HCT116 (cell line): ENCODE measurements at regions not wholly inside any gene's neighbourhood (a gene's known extent, or its start where the extent isn't known, plus 50 kb on each side); places are given as distances from the start of the nearest gene placed in this dataset.

Source experiments
- ATAC-seq: fragments of 200-7000 bp; cut with Tn5 transposase; 2 replicates; pipeline ENCODE4 v1.9.1; 2020; ENCODE audit warnings: mild to moderate bottlenecking, moderate library complexity
- BruUV-seq: library from RNA; stranded (reverse); fragments of 400-500 nt; replicated peaks from 2 replicates; lab custom pipeline; 2021; lab: Mats Ljungman, UMichigan
- CTCF ChIA-PET: fragments of 300-600 bp; sonication (Branson Sonifier 250); formaldehyde crosslinking; loops from one replicate; lab custom pipeline; 2021; ENCODE audit warnings: antibody characterized with exemption; lab: Charles Lee
- POLR2A ChIA-PET: fragments of 300-600, 350-600 bp; sonication (Branson Sonifier 250); formaldehyde crosslinking; loops from one replicate; lab custom pipeline; 2021; ENCODE audit warnings: antibody characterized with exemption; lab: Charles Lee
- RAD21 ChIA-PET, 2 experiments: fragments of 300-600 bp; sonication (Branson Sonifier 250); formaldehyde crosslinking; loops; one replicate each; lab custom pipeline; 2023; ENCODE audit warnings: low total read pairs in 2 of 2; ENCODE audit not compliant: uncharacterized antibody in 2 of 2, unreplicated experiment in 2 of 2, low non-redundant PET in 1 of 2; lab: Charles Lee
- DNase-seq: peaks from one replicate; pipeline ENCODE4 v3.0.0-alpha.2; 2010; ENCODE audit warnings: low read depth, low spot score
- H2AFZ ChIP-seq: fragments of 200-600 bp; shearing (Covaris generic), sonication (generic); 2 replicates; pipeline ENCODE4 v1.6.1; 2017; ENCODE audit warnings: low read depth, mixed run types, mixed read lengths, antibody characterized with exemption, low read length; ENCODE audit not compliant: poor library complexity, severe bottlenecking
- H3K27ac ChIP-seq: 2 replicates; pipeline ENCODE4 v1.5.1; 2012; ENCODE audit warnings: low read depth, low read length
- H3K27me3 ChIP-seq: fragments of 200-600 bp; sonication (generic); 2 replicates; pipeline ENCODE4 v1.6.1; 2016; ENCODE audit warnings: mixed run types, low read length, mixed read lengths; ENCODE audit not compliant: insufficient read depth
- H3K36me3 ChIP-seq, 2 experiments: fragments of 200-500 bp in 1 of 2; fragments of 200-600 bp in 1 of 2; sonication (Bioruptor generic) in 1 of 2; sonication (generic) in 1 of 2; 2 replicates each; pipeline versions ENCODE4 v1.5.1 to v1.6.1; 2014 to 2016; ENCODE audit warnings: low read length in 2 of 2, inconsistent platforms in 1 of 2, mixed read lengths in 1 of 2, mixed run types in 1 of 2; ENCODE audit not compliant: insufficient read depth in 2 of 2, control insufficient read depth in 1 of 2
- H3K4me1 ChIP-seq, 2 experiments: fragments of 200-600 bp in 1 of 2; sonication (generic) in 1 of 2; 2 replicates each; pipeline versions ENCODE4 v1.5.1 to v1.6.1; 2012 to 2017; ENCODE audit warnings: low read length in 2 of 2, inconsistent platforms in 1 of 2, mild to moderate bottlenecking in 1 of 2, mixed read lengths in 1 of 2, mixed run types in 1 of 2, moderate library complexity in 1 of 2; ENCODE audit not compliant: insufficient read depth in 2 of 2, control insufficient read depth in 1 of 2
- H3K4me2 ChIP-seq: fragments of 200-600 bp; sonication (generic); 2 replicates; pipeline ENCODE4 v1.6.1; 2017; ENCODE audit warnings: mixed run types, low read length, mixed read lengths
- H3K4me3 ChIP-seq, 2 experiments: fragments of 200-600 bp in 1 of 2; sonication (generic) in 1 of 2; replicated peaks in 1 of 2; 2 replicates each; pipeline ENCODE4 v1.5.1; 2011 to 2016; ENCODE audit warnings: low read length in 2 of 2, control low read depth in 1 of 2, low read depth in 1 of 2, mild to moderate bottlenecking in 1 of 2, mixed read lengths in 1 of 2, mixed run types in 1 of 2
- H3K79me2 ChIP-seq: fragments of 200-600 bp; sonication (generic); 2 replicates; pipeline ENCODE4 v1.6.1; 2017; ENCODE audit warnings: mild to moderate bottlenecking, mixed run types, low read length, moderate library complexity, mixed read lengths; ENCODE audit not compliant: insufficient read depth
- H3K9ac ChIP-seq: fragments of 200-600 bp; sonication (generic); 2 replicates; pipeline ENCODE4 v1.6.1; 2016; ENCODE audit warnings: low read length, mixed read lengths
- H3K9me2 ChIP-seq: fragments of 200-600 bp; sonication (generic), shearing (Covaris generic); 2 replicates; pipeline ENCODE4 v1.6.1; 2017; ENCODE audit warnings: mixed run types, mild to moderate bottlenecking, moderate library complexity; ENCODE audit not compliant: insufficient read depth
- H3K9me3 ChIP-seq, 2 experiments: fragments of 200-500 bp in 1 of 2; fragments of 200-600 bp in 1 of 2; sonication (Bioruptor generic) in 1 of 2; sonication (generic) in 1 of 2; 2 replicates each; pipeline ENCODE4 v1.6.1; 2014 to 2017; ENCODE audit warnings: low read length in 2 of 2, mixed read lengths in 2 of 2, inconsistent platforms in 1 of 2, low read depth in 1 of 2, mild to moderate bottlenecking in 1 of 2, mixed run types in 1 of 2, moderate library complexity in 1 of 2; ENCODE audit not compliant: control insufficient read depth in 1 of 2, insufficient read depth in 1 of 2
- H4K20me1 ChIP-seq: fragments of 200-600 bp; sonication (generic), shearing (Covaris generic); 2 replicates; pipeline ENCODE4 v1.6.1; 2017; ENCODE audit warnings: mixed run types, mild to moderate bottlenecking, moderate library complexity; ENCODE audit not compliant: insufficient read depth
- EGR1 ChIP-seq: IDR thresholded peaks from 2 replicates; pipeline ENCODE4 v1.6.1; 2012; ENCODE audit warnings: low read depth
- JUND ChIP-seq: IDR thresholded peaks from 2 replicates; pipeline ENCODE4 v1.6.1; 2012
- POLR2A ChIP-seq: IDR thresholded peaks from 2 replicates; pipeline ENCODE4 v1.7.0; 2011; ENCODE audit warnings: borderline replicate concordance; ENCODE audit not compliant: insufficient read depth, insufficient read length; ENCODE audit errors: extremely low read depth
- POLR2AphosphoS5 ChIP-seq: IDR thresholded peaks from 2 replicates; pipeline ENCODE4 v1.6.1; 2011; ENCODE audit warnings: mild to moderate bottlenecking, low read depth, low read length, moderate library complexity
- SIN3A ChIP-seq: IDR thresholded peaks from 2 replicates; pipeline ENCODE4 v1.6.1; 2012; ENCODE audit warnings: low read depth
- TCF7L2 ChIP-seq: IDR thresholded peaks from 2 replicates; pipeline ENCODE4 v1.7.0; 2011; ENCODE audit warnings: borderline replicate concordance, inconsistent platforms; ENCODE audit not compliant: insufficient read depth, insufficient read length; ENCODE audit errors: extremely low read depth
- intact Hi-C: fragments of 100-400 bp; cut with micrococcal nuclease; formaldehyde crosslinking; loops from 2 replicates; pipeline ENCODE4 v1.10.0; 2022

- POLR2A ChIA-PET = no interaction called here
- Histone ChIP-seq H3K27ac (no peak overlapping the region), H3K36me3 (no peaks in the 10 kb centered on the region), H3K79me2 (no peaks in the 10 kb centered on the region), H3K9ac (no peak overlapping the region), H3K4me2 (no peak overlapping the region), H4K20me1 (no peaks in the 10 kb centered on the region; the same call in 1 of the 2 replicates), H3K4me3 (no peak overlapping the region), H3K4me1 (no peaks in the 10 kb centered on the region), H3K27me3 (no peaks in the 10 kb centered on the region), H2AFZ (no peak overlapping the region), H3K9me2 (no peaks in the 10 kb centered on the region), H3K9me3 (no peaks in the 10 kb centered on the region)
- intact Hi-C loops = no loop called here
- no peak for TF ChIP-seq POLR2A
- TF ChIP-seq EGR1 = no peak
- TF ChIP-seq JUND = no peak
- TF ChIP-seq TCF7L2 = no peak
- no peak for TF ChIP-seq POLR2AphosphoS5
- ATAC-seq = no peak
- RAD21 ChIA-PET = no interaction called here
- DNase-seq = no peak
- no TSS peak for BruUV-seq
- CTCF ChIA-PET = no interaction called here
These were observed 611.2 kb upstream of the GRM7 start for GRCh38 chr3:6249679-6250078.

GRCh38 chr3:6250167-6250566 is 610.7 kb upstream of the GRM7 start:
- Histone ChIP-seq H3K9me3 (no peaks in the 10 kb centered on the region), H3K79me2 (no peaks in the 10 kb centered on the region), H3K27ac (no peak overlapping the region), H4K20me1 (no peaks in the 10 kb centered on the region; the same call in 1 of the 2 replicates), H3K9me2 (no peaks in the 10 kb centered on the region), H3K27me3 (no peaks in the 10 kb centered on the region), H2AFZ (no peak overlapping the region), H3K36me3 (no peaks in the 10 kb centered on the region), H3K4me2 (no peak overlapping the region), H3K4me3 (no peak overlapping the region), H3K4me1 (no peaks in the 10 kb centered on the region), H3K9ac (no peak overlapping the region)
- intact Hi-C loops = no loop called here
- ChIA-PET RAD21 (no interaction called here), POLR2A (no interaction called here), CTCF (no interaction called here)
- ATAC-seq = no peak
- no TSS peak for BruUV-seq
- no peak for TF ChIP-seq POLR2AphosphoS5
- TF ChIP-seq SIN3A = no peak
- DNase-seq = no peak
